HG03025 (cell line): ENCODE measurements at regions not wholly inside any gene's neighbourhood (a gene's known extent, or its start where the extent isn't known, plus 50 kb on each side); places are given as distances from the start of the nearest gene placed in this dataset.
"Not testable (repeated sequence)": the region's sequence is repeated elsewhere in the genome, so short reads cannot be mapped to it uniquely, and the experiment has no call there.

Experiments
- ATAC-seq: cut with Tn5 transposase; IDR thresholded peaks from one replicate; pipeline ENCODE4 v1.9.1; 2021; ENCODE audit warnings: mild to moderate bottlenecking, moderate library complexity; ENCODE audit not compliant: unreplicated experiment, low FRiP score

DNA sequence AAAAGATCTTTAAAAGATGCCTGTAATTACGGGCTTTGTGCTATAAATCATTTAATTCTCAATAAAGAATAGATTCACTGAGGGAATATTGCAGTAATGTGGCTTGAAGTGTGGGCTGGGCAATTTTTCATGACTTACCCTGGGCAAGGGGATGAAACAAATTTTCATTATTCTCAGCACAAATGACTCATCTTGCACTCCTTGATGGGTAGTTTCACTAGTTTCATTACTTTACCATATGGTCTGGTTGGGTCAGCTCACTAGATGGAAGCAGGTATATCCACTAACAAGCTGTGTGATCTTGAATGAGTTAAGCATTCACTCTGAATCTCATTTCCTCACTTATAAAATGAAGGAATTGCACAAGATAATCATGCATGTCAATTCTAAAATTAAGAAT, 234.3 kb downstream of the ABCC12 start:
- no peak for ATAC-seq

DNA sequence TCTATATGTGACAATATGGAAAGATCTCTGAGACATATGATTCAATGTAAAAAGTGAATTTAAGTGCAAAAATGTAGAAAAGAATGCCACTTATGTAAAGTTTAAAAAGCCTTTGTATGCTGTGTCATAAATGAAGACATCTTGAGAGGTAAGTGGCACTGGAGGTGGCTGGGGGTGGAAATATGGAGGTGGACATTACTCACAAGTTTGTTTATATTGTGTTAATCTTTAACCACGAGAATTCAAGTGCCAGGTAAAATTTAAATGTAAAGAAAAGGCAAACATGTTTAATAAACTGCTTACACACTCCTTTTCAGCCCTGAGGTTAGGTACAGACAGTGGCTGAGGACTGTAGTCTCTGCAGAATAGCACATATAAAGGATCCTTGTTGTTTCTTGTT, 235.1 kb downstream of the ABCC12 start:
- no peak for ATAC-seq

- no peak for ATAC-seq
Measured at GRCh38 chr16:47917118-47917517, 238.7 kb downstream of the ABCC12 start.

DNA sequence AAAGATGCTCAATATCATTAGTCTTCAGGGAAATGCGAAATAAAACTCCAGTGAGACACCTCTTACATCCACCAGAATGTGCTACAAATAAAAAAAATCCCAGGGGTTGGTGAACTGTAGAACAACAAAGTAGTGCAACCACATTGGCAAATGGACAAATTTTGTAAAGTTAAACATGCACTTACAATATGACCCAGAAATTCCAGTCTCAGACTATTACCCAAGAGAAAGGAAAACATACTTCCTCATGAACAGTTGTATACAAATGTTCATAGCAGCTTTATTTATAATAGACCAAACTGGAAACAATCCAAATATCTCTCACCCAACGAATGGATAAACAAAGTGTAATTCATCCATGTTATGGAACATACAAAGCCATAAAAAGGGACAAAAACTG, 239.5 kb downstream of the ABCC12 start:
- ATAC-seq = no peak

- ATAC-seq = no peak
Measured at GRCh38 chr16:47907109-47907508, 248.7 kb downstream of the ABCC12 start.

DNA sequence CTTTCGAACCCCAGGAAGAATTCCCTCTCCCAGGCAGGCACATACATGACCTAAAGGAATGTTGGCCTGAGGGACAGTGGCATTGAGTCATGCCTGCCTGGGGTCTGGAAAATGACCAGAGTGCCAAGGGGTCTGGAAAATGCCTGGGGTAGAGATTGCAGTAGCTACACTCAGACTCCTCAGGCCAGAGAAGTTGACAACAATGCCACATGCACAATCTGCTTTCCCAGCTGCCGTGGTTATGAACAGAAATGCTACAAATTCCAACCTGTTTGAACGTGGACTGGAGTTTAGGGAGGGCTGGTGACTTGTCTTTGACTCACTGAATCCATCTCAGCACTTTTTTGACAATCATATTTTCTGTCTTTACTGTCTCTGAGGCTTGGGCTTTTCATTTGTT, 250.0 kb downstream of the ABCC12 start:
- ATAC-seq = no peak

DNA sequence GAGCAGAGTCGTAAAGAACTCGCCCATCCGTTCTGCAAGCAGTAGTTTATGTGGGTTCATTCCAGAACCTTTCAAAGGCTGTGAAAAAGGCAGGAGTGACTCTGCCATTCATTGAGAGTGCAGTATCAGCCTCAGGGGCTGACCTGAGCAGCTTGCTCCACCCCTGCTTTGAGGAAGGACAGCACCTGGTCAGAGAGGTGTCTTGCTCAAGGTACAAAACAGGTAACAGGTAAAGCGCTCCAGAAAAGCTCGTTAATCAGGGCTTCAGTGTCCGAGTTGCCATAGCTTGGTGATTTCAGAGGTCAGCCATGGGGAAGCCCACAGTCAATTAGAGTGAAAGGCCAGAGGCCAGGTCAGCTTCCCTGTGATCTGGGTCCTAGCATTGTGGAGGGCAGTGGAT, 251.1 kb downstream of the ABCC12 start:
- ATAC-seq = no peak

- ATAC-seq = no peak
Measured at GRCh38 chr16:47903470-47903869, 252.3 kb downstream of the ABCC12 start.

DNA sequence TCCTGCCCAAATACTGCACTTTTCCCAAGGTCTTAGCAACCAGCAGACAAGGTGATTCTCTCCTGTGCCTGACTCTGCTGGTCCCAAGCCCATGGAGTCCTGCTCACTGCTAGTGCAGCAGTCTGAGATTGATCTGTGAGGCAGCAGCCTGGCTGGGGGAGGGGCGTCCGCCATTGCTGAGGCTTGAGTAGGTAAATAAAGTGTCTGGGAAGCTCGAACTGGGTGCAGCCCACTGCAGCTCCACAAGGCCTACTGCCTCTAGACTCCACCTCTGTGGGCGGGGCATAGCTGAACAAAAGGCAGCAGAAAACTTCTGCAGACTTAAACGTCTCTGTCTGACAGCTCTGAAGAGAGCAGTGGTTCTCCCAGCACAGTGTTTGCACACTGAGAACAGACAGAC, 258.7 kb downstream of the ABCC12 start:
- not testable (repeated sequence) for ATAC-seq

- ATAC-seq = no peak
Measured at GRCh38 chr16:47895146-47895545, 260.6 kb downstream of the ABCC12 start.

DNA sequence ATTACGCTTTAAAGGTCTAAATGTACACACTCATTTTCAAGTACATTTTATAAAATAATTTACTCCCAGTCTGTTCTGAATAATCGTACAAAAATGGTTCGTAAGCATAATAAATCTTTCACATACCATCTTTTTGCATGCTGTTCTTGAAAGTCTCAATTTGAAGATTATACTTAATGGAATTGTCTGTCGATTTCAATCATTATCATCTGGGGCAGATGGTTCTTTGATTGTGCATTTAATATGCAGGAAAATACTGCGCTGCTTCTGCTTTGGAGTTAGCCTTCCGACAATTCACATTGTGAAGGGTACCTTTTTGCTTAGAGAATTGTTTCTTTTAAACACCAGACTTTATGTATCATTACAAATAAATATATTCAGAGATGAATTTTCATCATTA, 262.8 kb downstream of the ABCC12 start:
- ATAC-seq = no peak

DNA sequence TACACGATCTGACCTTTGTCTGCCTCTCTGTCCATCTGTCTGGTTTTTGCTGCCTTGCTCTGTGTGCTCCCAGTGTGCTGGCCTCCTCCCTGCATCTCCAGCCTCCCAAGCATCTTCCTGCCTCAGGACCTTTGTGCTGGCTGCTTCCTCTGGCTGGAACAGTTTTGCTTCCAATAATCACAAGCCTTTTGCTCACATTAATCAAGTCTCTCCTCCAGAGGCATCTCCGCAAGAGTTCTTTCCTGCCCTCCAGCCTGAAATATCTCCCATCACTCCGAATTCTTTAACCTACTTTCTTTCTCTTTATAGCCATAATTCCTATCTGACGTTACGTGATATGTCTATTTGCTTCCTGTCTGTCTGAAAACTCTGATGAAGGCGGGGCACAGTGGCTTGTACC, 267.1 kb downstream of the ABCC12 start:
- no peak for ATAC-seq

DNA sequence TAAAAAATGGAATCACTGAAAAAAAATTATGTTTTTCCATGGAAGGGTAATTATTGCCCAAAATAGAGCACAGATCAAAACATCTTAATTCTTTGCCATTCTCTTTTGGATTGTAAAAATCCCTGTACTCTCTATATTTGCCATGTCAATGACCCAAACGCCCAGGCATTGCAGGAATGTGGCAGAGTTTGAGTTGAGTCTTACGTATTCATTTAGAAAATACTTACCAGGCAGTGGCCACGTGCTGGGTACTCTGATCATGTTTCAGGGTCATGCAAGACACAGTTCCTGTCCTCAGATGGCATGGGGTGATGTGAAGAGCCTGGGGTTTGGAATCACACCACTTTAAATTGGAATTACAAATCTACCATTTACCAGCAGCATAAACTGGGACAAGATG, 267.7 kb downstream of the ABCC12 start:
- ATAC-seq = no peak

GRCh38 chr16:47887496-47887895, 268.3 kb downstream of the ABCC12 start:
- ATAC-seq = no peak

- no peak for ATAC-seq
Measured at GRCh38 chr16:47886631-47887415, 269.0 kb downstream of the ABCC12 start.

- ATAC-seq = no peak
Measured at GRCh38 chr16:47886139-47886538, 269.7 kb downstream of the ABCC12 start.

GRCh38 chr16:47885489-47885888, 270.3 kb downstream of the ABCC12 start:
- ATAC-seq = no peak

GRCh38 chr16:47884116-47884725, 271.6 kb downstream of the ABCC12 start:
- ATAC-seq = no peak

GRCh38 chr16:47881574-47881973, 274.2 kb downstream of the ABCC12 start:
- no peak for ATAC-seq

DNA sequence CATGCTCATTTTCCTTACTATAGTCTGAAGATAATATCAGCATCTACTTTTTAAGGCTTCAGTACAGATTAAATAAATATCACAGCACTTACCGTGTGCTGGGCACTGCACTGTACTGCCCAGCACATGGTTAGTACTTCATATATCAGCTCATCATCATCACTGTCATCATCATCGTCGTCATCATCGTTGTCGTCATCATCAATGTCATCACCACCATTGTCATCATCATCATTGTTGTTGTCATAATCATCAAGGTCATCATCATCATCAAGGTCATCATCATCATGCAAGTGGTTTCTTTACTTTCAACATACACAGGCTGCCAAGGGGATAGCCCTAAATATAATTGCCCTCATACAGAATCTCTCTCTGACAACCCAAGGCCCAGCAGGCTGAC, 275.1 kb downstream of the ABCC12 start:
- no peak for ATAC-seq

- ATAC-seq = no peak
Measured at GRCh38 chr16:47877166-47877565, 278.6 kb downstream of the ABCC12 start.

DNA sequence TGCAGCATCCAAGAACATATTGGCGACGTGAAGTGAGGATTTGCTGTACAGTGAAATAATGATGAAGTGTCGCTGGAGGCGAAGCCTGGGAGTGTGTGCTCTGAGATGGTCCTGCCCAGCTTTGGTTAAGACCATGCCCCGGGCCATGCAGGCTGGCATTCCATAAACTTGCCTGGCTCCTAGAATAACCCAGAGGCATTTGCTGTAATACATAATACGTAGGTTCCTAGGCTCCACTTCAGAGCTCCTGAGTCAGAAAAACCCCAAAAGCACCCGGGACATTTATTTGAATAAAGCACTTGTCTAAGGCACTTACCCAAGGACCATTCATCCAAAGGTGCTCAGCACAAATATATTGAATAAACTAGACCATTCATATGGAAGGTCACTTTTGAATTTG, 279.3 kb downstream of the ABCC12 start:
- no peak for ATAC-seq
